IMR-90 (cell line): ENCODE measurements at regions not wholly inside any gene's neighbourhood (a gene's known extent, or its start where the extent isn't known, plus 50 kb on each side); places are given as distances from the start of the nearest gene placed in this dataset.

ENCODE experiments used
- ATAC-seq: fragments of 200-7000 bp; cut with Tn5 transposase; 2 replicates; pipeline ENCODE4 v1.9.1; 2020; ENCODE audit warnings: low read depth, mild to moderate bottlenecking, moderate library complexity
- BruUV-seq: library from RNA; stranded (reverse); fragments of 400-500 nt; replicated peaks from 2 replicates; lab custom pipeline; 2021; lab: Mats Ljungman, UMichigan
- CTCF ChIA-PET: fragments of 300-600 bp; formaldehyde crosslinking; extraction: SDS; loops from one replicate; lab custom pipeline; 2021; ENCODE audit warnings: antibody characterized with exemption; lab: Yijun Ruan, JAX
- POLR2A ChIA-PET: fragments of 300-600 bp; sonication (Branson Sonifier 250); formaldehyde crosslinking; loops from one replicate; lab custom pipeline; 2022; ENCODE audit warnings: antibody characterized with exemption; ENCODE audit not compliant: unreplicated experiment; lab: Charles Lee
- DNase-seq: peaks from one replicate; pipeline ENCODE4 v3.0.0; 2013
- H2AFZ ChIP-seq: replicated peaks from 2 replicates; pipeline ENCODE3; 2013; ENCODE audit warnings: low read length, mild to moderate bottlenecking; ENCODE audit not compliant: poor library complexity
- H2AK5ac ChIP-seq: 2 replicates; pipeline ENCODE4 v1.6.1; 2013; ENCODE audit warnings: low read depth, low read length, inconsistent platforms
- H2AK9ac ChIP-seq: replicated peaks from 2 replicates; pipeline ENCODE3; 2013; ENCODE audit warnings: mild to moderate bottlenecking, low read depth, low read length, moderate library complexity; ENCODE audit not compliant: poor library complexity
- H2BK120ac ChIP-seq: 2 replicates; pipeline ENCODE4 v1.6.1; 2013; ENCODE audit warnings: low read depth, low read length, inconsistent platforms
- H2BK15ac ChIP-seq: 3 replicates; pipeline ENCODE4 v1.6.1; 2013; ENCODE audit warnings: low read depth, low read length, inconsistent platforms
- H2BK20ac ChIP-seq: 2 replicates; pipeline ENCODE4 v1.6.1; 2013; ENCODE audit warnings: low read depth, mild to moderate bottlenecking, inconsistent platforms, low read length, moderate library complexity
- H2BK5ac ChIP-seq: 2 replicates; pipeline ENCODE4 v1.6.1; 2013; ENCODE audit warnings: mild to moderate bottlenecking, low read depth, low read length, inconsistent platforms; ENCODE audit not compliant: poor library complexity, severe bottlenecking
- H3K14ac ChIP-seq: replicated peaks from 2 replicates; pipeline ENCODE4 v1.6.1; 2013; ENCODE audit warnings: low read depth, low read length, inconsistent platforms
- H3K18ac ChIP-seq: 2 replicates; pipeline ENCODE4 v1.6.1; 2013; ENCODE audit warnings: low read depth, low read length, control low read depth
- H3K23ac ChIP-seq: 2 replicates; pipeline ENCODE4 v1.6.1; 2013; ENCODE audit warnings: low read depth, low read length, inconsistent platforms
- H3K27ac ChIP-seq: 2 replicates; pipeline ENCODE4 v1.5.1; 2013; ENCODE audit warnings: mild to moderate bottlenecking, control low read depth, low read length; ENCODE audit not compliant: insufficient read depth
- H3K27me3 ChIP-seq: 2 replicates; pipeline ENCODE4 v1.6.1; 2013; ENCODE audit warnings: low read length; ENCODE audit not compliant: control insufficient read depth, insufficient read depth
- H3K36me3 ChIP-seq: 2 replicates; pipeline ENCODE4 v1.6.1; 2013; ENCODE audit warnings: low read length, mixed read lengths; ENCODE audit not compliant: control insufficient read depth, insufficient read depth
- H3K4ac ChIP-seq: 2 replicates; pipeline ENCODE4 v1.6.1; 2013; ENCODE audit warnings: low read depth, low read length, inconsistent platforms
- H3K4me1 ChIP-seq: 2 replicates; pipeline ENCODE4 v1.6.1; 2013; ENCODE audit warnings: low read length, mixed read lengths; ENCODE audit not compliant: control insufficient read depth, insufficient read depth
- H3K4me2 ChIP-seq: 2 replicates; pipeline ENCODE4 v1.6.1; 2013; ENCODE audit warnings: low read depth, mild to moderate bottlenecking, control low read depth, low read length, moderate library complexity
- H3K4me3 ChIP-seq: 2 replicates; pipeline ENCODE4 v1.5.1; 2013; ENCODE audit warnings: low read depth, mild to moderate bottlenecking, control low read depth, low read length, moderate library complexity; ENCODE audit not compliant: insufficient read depth
- H3K56ac ChIP-seq: 2 replicates; pipeline ENCODE4 v1.6.1; 2013; ENCODE audit warnings: low read length, inconsistent platforms; ENCODE audit not compliant: insufficient read depth; ENCODE audit errors: extremely low read depth
- H3K79me1 ChIP-seq, 2 experiments: 2 replicates each; pipeline ENCODE4 v1.6.1; 2013; ENCODE audit warnings: low read length in 2 of 2, inconsistent platforms in 1 of 2, low read depth in 1 of 2
- H3K9ac ChIP-seq: 2 replicates; pipeline ENCODE4 v1.6.1; 2013; ENCODE audit warnings: low read depth, low read length, control low read depth
- H3K9me1 ChIP-seq: 2 replicates; pipeline ENCODE4 v1.6.1; 2013; ENCODE audit warnings: low read length, inconsistent platforms; ENCODE audit not compliant: insufficient read depth
- H3K9me3 ChIP-seq: 2 replicates; pipeline ENCODE4 v1.6.1; 2013; ENCODE audit warnings: low read length; ENCODE audit not compliant: control insufficient read depth, insufficient read depth
- H4K20me1 ChIP-seq: 2 replicates; pipeline ENCODE4 v1.6.1; 2013; ENCODE audit warnings: low read length, inconsistent platforms; ENCODE audit not compliant: insufficient read depth
- H4K5ac ChIP-seq: 2 replicates; pipeline ENCODE4 v1.6.1; 2013; ENCODE audit warnings: mild to moderate bottlenecking, low read depth, low read length, control low read depth
- H4K8ac ChIP-seq, 2 experiments: 2 replicates each; pipeline ENCODE4 v1.6.1; 2013; ENCODE audit warnings: low read depth in 2 of 2, low read length in 2 of 2, control low read depth in 1 of 2, inconsistent platforms in 1 of 2
- H4K91ac ChIP-seq: 2 replicates; pipeline ENCODE4 v1.6.1; 2013; ENCODE audit warnings: low read depth, low read length, inconsistent platforms; ENCODE audit not compliant: insufficient read depth
- BHLHE40 ChIP-seq: fragments of 150-350 bp; IDR thresholded peaks from 2 replicates; pipeline ENCODE4 v1.6.1; 2016; ENCODE audit warnings: mild to moderate bottlenecking, low read depth, low read length
- CEBPB ChIP-seq: IDR thresholded peaks from 2 replicates; pipeline ENCODE4 v1.6.1; 2012; ENCODE audit warnings: low read depth, low read length, improper control_type of control experiment
- CHD1 ChIP-seq: IDR thresholded peaks from 2 replicates; pipeline ENCODE4 v1.6.1; 2012; ENCODE audit warnings: low read depth, low read length, improper control_type of control experiment
- FOS ChIP-seq: fragments of 150-350 bp; IDR thresholded peaks from 2 replicates; pipeline ENCODE4 v1.6.1; 2016; ENCODE audit warnings: low read depth, low read length
- MAFK ChIP-seq: IDR thresholded peaks from 2 replicates; pipeline ENCODE4 v1.6.1; 2012; ENCODE audit warnings: low read depth, low read length, improper control_type of control experiment
- MAZ ChIP-seq: IDR thresholded peaks from 2 replicates; pipeline ENCODE4 v1.6.1; 2012; ENCODE audit warnings: low read depth, mild to moderate bottlenecking, low read length, improper control_type of control experiment, moderate library complexity, borderline replicate concordance
- MXI1 ChIP-seq: IDR thresholded peaks from 2 replicates; pipeline ENCODE4 v1.6.1; 2012; ENCODE audit warnings: low read depth, mild to moderate bottlenecking, low read length, moderate library complexity, borderline replicate concordance
- NFE2L2 ChIP-seq: fragments of 150-350 bp; IDR thresholded peaks from 2 replicates; pipeline ENCODE4 v1.6.1; 2016; ENCODE audit warnings: low read depth, mild to moderate bottlenecking, low read length
- POLR2A ChIP-seq: IDR thresholded peaks from 2 replicates; pipeline ENCODE4 v1.6.1; 2012; ENCODE audit warnings: mild to moderate bottlenecking, low read depth, low read length
- RAD21 ChIP-seq: IDR thresholded peaks from 2 replicates; pipeline ENCODE4 v1.6.1; 2012; ENCODE audit warnings: low read length, improper control_type of control experiment
- RCOR1 ChIP-seq: IDR thresholded peaks from 2 replicates; pipeline ENCODE4 v1.6.1; 2012; ENCODE audit warnings: mild to moderate bottlenecking, low read length, improper control_type of control experiment; ENCODE audit not compliant: insufficient replicate concordance
- RFX5 ChIP-seq: IDR thresholded peaks from 2 replicates; pipeline ENCODE4 v1.8.0; 2012; ENCODE audit warnings: low read depth, mild to moderate bottlenecking, low read length, moderate library complexity
- SMC3 ChIP-seq: fragments of 150-350 bp; IDR thresholded peaks from 2 replicates; pipeline ENCODE4 v1.6.1; 2016; ENCODE audit warnings: low read depth, mild to moderate bottlenecking, antibody characterized with exemption, low read length, moderate library complexity
- WGBS, 2 experiments: methylation state at CpG; one replicate each; pipeline versions ENCODE4 v1.1.5 to v1.1.7; 2013; ENCODE audit warnings: missing lambda C conversion rate in 2 of 2; ENCODE audit not compliant: insufficient read length in 1 of 2; ENCODE audit errors: extremely low coverage in 2 of 2; 5-methylcytosine and 5-hydroxymethylcytosine counted together
- dilution Hi-C: fragments of 300-500 bp; cut with HindIII; formaldehyde crosslinking; loops from one replicate; pipeline ENCODE4 v1.14.3; 2018; ENCODE audit warnings: low sequenced_read_pairs; ENCODE audit not compliant: unreplicated experiment
- in situ Hi-C: fragments of 300-500 bp; cut with MboI; formaldehyde crosslinking; loops from 3 replicates; pipeline ENCODE4 v1.14.3; 2019; ENCODE audit warnings: low sequenced_read_pairs, inconsistent platforms, mixed read lengths
- intact Hi-C: fragments of 100-400 bp; cut with micrococcal nuclease; formaldehyde crosslinking; loops from 2 replicates; pipeline ENCODE4 v1.10.0; 2022
- TF ChIP-seq, protein P1 (sequence below): conservative IDR thresholded peaks from 2 replicates; pipeline ENCODE4 v1.5.1; 2012; ENCODE audit warnings: mild to moderate bottlenecking, low read depth, low read length, improper control_type of control experiment
- TF ChIP-seq, protein P2 (sequence below): fragments of 150-350 bp; IDR thresholded peaks from 2 replicates; pipeline ENCODE4 v1.6.1; 2016; ENCODE audit warnings: low read depth, mild to moderate bottlenecking, low read length, moderate library complexity, borderline replicate concordance
- TF ChIP-seq, protein P3 (sequence below): fragments of 150-350 bp; IDR thresholded peaks from 2 replicates; pipeline ENCODE4 v1.6.1; 2017; ENCODE audit warnings: mild to moderate bottlenecking, antibody characterized with exemption, low read length, low read depth

DNA sequence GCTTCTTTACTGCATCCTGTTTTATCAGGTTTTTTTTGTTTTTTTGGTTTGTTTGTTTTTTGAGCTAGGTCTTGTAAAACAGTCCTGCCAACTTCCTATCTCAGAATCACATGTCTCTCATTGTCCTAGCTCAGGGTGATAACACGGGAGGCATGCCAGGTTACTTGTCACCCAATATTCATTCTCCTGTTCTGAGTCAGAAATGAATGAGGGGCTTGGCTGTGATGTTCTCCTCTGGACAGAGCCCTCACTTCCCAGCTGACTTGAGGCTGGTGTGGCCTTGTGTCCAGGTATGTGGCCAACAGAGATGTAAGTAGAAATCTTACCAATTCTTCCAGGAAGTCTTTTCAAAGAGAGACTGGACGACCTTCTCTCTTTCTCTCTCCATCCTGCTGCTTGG, 317.0 kb downstream of the GABRB3 start:
- in situ Hi-C loops: no loop called here

More for the DNA sequence above, 317.0 kb downstream of the GABRB3 start:
- no peak overlapping the region for H4K5ac ChIP-seq
- no peak overlapping the region for H2BK15ac ChIP-seq
- intact Hi-C loops (no loop called here), dilution Hi-C loops (no loop called here)
- H3K56ac ChIP-seq: no peak overlapping the region
- WGBS, 2 experiments: no CpG with 5 or more reads among the region's 2 CpGs
- no peaks in the 10 kb centered on the region for H3K9me1 ChIP-seq
- no peak for ATAC-seq
- H2BK5ac ChIP-seq: no peak overlapping the region
- no peaks in the 10 kb centered on the region for H3K4me1 ChIP-seq
- no peak overlapping the region for H3K14ac ChIP-seq
- H3K27ac ChIP-seq: no peak overlapping the region
- no peaks in the 10 kb centered on the region for H3K27me3 ChIP-seq
- H4K91ac ChIP-seq: no peak overlapping the region
- H3K4me2 ChIP-seq: no peak overlapping the region
- no peak overlapping the region for H3K4me3 ChIP-seq
- H2BK120ac ChIP-seq: no peak overlapping the region
- CTCF ChIA-PET: no interaction called here
- TF ChIP-seq MAZ (no peak), NFE2L2 (no peak), RCOR1 (no peak), RAD21 (no peak), BHLHE40 (no peak), CEBPB (no peak), MAFK (no peak), SMC3 (no peak), RFX5 (no peak), CHD1 (no peak), MXI1 (no peak), FOS (no peak), POLR2A (no peak)
- TF ChIP-seq, protein P1, sequence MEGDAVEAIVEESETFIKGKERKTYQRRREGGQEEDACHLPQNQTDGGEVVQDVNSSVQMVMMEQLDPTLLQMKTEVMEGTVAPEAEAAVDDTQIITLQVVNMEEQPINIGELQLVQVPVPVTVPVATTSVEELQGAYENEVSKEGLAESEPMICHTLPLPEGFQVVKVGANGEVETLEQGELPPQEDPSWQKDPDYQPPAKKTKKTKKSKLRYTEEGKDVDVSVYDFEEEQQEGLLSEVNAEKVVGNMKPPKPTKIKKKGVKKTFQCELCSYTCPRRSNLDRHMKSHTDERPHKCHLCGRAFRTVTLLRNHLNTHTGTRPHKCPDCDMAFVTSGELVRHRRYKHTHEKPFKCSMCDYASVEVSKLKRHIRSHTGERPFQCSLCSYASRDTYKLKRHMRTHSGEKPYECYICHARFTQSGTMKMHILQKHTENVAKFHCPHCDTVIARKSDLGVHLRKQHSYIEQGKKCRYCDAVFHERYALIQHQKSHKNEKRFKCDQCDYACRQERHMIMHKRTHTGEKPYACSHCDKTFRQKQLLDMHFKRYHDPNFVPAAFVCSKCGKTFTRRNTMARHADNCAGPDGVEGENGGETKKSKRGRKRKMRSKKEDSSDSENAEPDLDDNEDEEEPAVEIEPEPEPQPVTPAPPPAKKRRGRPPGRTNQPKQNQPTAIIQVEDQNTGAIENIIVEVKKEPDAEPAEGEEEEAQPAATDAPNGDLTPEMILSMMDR: no peak
- TF ChIP-seq, protein P2, sequence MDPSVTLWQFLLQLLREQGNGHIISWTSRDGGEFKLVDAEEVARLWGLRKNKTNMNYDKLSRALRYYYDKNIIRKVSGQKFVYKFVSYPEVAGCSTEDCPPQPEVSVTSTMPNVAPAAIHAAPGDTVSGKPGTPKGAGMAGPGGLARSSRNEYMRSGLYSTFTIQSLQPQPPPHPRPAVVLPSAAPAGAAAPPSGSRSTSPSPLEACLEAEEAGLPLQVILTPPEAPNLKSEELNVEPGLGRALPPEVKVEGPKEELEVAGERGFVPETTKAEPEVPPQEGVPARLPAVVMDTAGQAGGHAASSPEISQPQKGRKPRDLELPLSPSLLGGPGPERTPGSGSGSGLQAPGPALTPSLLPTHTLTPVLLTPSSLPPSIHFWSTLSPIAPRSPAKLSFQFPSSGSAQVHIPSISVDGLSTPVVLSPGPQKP: no peak
- TF ChIP-seq, protein P3, sequence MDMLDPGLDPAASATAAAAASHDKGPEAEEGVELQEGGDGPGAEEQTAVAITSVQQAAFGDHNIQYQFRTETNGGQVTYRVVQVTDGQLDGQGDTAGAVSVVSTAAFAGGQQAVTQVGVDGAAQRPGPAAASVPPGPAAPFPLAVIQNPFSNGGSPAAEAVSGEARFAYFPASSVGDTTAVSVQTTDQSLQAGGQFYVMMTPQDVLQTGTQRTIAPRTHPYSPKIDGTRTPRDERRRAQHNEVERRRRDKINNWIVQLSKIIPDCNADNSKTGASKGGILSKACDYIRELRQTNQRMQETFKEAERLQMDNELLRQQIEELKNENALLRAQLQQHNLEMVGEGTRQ: no peak
- H2BK20ac ChIP-seq: no peak overlapping the region
- no peaks in the 10 kb centered on the region for H3K79me1 ChIP-seq
- POLR2A ChIA-PET: no interaction called here
- no peak overlapping the region for H2AK9ac ChIP-seq
- H3K18ac ChIP-seq: no peak overlapping the region
- H3K23ac ChIP-seq: no peak overlapping the region
- H2AFZ ChIP-seq: no peak overlapping the region
- H4K8ac ChIP-seq: no peak overlapping the region
- H3K9ac ChIP-seq: no peak overlapping the region
- no peaks in the 10 kb centered on the region for H4K20me1 ChIP-seq
- DNase-seq: no peak
- no peak overlapping the region for H3K4ac ChIP-seq
- H3K36me3 ChIP-seq: no peaks in the 10 kb centered on the region
- H3K9me3 ChIP-seq: peaks cover 28% of the 10 kb centered on the region
- no peak overlapping the region for H2AK5ac ChIP-seq
- BruUV-seq: no TSS peak
